ENCODE measurements at regions not wholly inside any gene's neighbourhood (a gene's known extent, or its start where the extent isn't known, plus 50 kb on each side); places are given as distances from the start of the nearest gene placed in this dataset.
"Not testable (repeated sequence)": the region's sequence is repeated elsewhere in the genome, so short reads cannot be mapped to it uniquely, and the experiment has no call there.

DNA sequence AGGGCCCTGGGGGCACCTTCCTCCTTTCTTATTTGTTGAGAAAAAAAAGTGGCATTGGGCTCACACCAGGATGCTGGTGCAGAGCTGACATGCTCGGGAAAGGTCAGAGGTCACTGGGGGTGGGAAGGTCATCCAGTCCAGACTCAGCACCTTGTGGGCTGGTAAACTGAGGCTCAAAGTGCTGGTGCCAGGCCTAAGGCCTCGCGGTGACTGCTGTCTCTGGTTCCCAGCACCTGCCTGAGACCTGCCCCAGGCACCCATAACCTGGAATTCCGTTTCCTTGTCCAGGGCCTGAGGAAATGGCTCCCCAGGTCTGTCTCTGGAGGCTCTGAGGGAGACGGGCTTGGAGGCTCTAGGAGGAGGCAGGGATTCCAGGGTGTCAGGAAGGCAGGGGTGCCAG lies 521.0 kb downstream of the GOLGA6L6 start:
- not testable (repeated sequence) for H2AFZ ChIP-seq (ENCODE audit: low read depth, low read length); H3K9me3 ChIP-seq (ENCODE audit: insufficient read depth, low read length, severe bottlenecking); H3K4me3 ChIP-seq (ENCODE audit: low read depth in 1 of 2, low read length in 2 of 2); H3K36me3 ChIP-seq (ENCODE audit: insufficient read depth, low read length); H3K27ac ChIP-seq (ENCODE audit: low read length); H3K4me2 ChIP-seq (ENCODE audit: insufficient read depth, low read length); H3K27me3 ChIP-seq (ENCODE audit: insufficient read depth, low read length, poor library complexity); H3K9ac ChIP-seq (ENCODE audit: low read depth, low read length); DNase-seq; H4K20me1 ChIP-seq (ENCODE audit: insufficient read depth, low read length); H3K79me2 ChIP-seq (ENCODE audit: insufficient read depth, low read length); ATAC-seq (ENCODE audit: insufficient read depth, low read depth); H3K4me1 ChIP-seq (ENCODE audit: insufficient read depth, low read length)

DNA sequence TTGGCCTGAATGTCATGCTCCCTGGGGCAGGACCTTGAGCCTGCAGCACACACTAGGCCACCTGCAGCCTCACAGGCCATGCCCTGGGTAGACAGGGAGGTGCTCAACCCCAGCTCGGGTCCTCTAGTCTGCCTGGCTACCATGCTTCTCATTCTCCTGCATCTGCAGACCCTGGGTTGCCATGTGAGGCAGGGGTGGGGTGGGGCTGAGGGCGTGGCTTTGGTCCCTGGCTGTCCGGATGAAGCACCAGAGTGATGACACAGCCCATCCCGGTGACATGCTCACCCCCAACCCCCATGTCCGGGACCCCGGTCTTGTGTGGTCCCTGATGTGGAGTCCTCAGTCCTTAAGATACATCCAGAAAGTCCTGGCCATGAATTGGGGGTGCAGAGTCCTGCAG lies 521.8 kb downstream of the GOLGA6L6 start:
- not testable (repeated sequence) for H3K79me2 ChIP-seq (ENCODE audit: insufficient read depth, low read length); H3K9me3 ChIP-seq (ENCODE audit: insufficient read depth, low read length, severe bottlenecking); H3K4me1 ChIP-seq (ENCODE audit: insufficient read depth, low read length); H4K20me1 ChIP-seq (ENCODE audit: insufficient read depth, low read length); H3K4me2 ChIP-seq (ENCODE audit: insufficient read depth, low read length); H3K36me3 ChIP-seq (ENCODE audit: insufficient read depth, low read length); H3K4me3 ChIP-seq (ENCODE audit: low read depth in 1 of 2, low read length in 2 of 2); ATAC-seq (ENCODE audit: insufficient read depth, low read depth); H3K27me3 ChIP-seq (ENCODE audit: insufficient read depth, low read length, poor library complexity); DNase-seq; H3K27ac ChIP-seq (ENCODE audit: low read length); H3K9ac ChIP-seq (ENCODE audit: low read depth, low read length); H2AFZ ChIP-seq (ENCODE audit: low read depth, low read length)

DNA sequence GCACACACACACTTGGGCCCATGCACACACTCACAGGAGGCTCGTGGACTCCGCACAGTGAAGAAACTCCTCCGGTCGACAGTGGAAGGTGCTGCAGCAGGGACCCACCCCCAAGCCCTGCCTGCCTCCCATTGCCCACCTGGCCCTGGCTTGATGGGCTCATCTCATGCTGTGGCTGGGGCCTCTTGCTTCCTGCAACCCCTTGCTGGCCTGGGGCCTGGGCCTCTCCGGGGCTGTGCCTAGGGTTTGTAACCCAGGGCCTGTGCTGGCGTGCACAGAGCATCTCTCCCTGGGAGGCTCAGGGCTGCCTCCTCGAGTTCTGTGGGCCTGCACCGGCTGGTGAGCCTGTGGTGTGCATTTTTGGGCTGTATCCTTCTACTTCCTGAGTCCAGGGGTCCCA lies 524.0 kb downstream of the GOLGA6L6 start:
- not testable (repeated sequence) for DNase-seq; H3K36me3 ChIP-seq (ENCODE audit: insufficient read depth, low read length); H3K27me3 ChIP-seq (ENCODE audit: insufficient read depth, low read length, poor library complexity); H3K9me3 ChIP-seq (ENCODE audit: insufficient read depth, low read length, severe bottlenecking); H3K79me2 ChIP-seq (ENCODE audit: insufficient read depth, low read length); H3K4me2 ChIP-seq (ENCODE audit: insufficient read depth, low read length); H3K4me1 ChIP-seq (ENCODE audit: insufficient read depth, low read length); H3K27ac ChIP-seq (ENCODE audit: low read length); H3K4me3 ChIP-seq (ENCODE audit: low read depth in 1 of 2, low read length in 2 of 2); ATAC-seq (ENCODE audit: insufficient read depth, low read depth); H3K9ac ChIP-seq (ENCODE audit: low read depth, low read length); H2AFZ ChIP-seq (ENCODE audit: low read depth, low read length); H4K20me1 ChIP-seq (ENCODE audit: insufficient read depth, low read length)

GRCh38 chr15:20016941-20017340 lies 524.7 kb downstream of the GOLGA6L6 start:
- H3K4me3 ChIP-seq (ENCODE audit: low read depth in 1 of 2, low read length in 2 of 2); H3K4me2 ChIP-seq (ENCODE audit: insufficient read depth, low read length); DNase-seq; H3K79me2 ChIP-seq (ENCODE audit: insufficient read depth, low read length); H4K20me1 ChIP-seq (ENCODE audit: insufficient read depth, low read length); H3K27me3 ChIP-seq (ENCODE audit: insufficient read depth, low read length, poor library complexity); H3K36me3 ChIP-seq (ENCODE audit: insufficient read depth, low read length); H2AFZ ChIP-seq (ENCODE audit: low read depth, low read length); ATAC-seq (ENCODE audit: insufficient read depth, low read depth); H3K9ac ChIP-seq (ENCODE audit: low read depth, low read length); H3K27ac ChIP-seq (ENCODE audit: low read length); H3K9me3 ChIP-seq (ENCODE audit: insufficient read depth, low read length, severe bottlenecking); H3K4me1 ChIP-seq (ENCODE audit: insufficient read depth, low read length): not testable (repeated sequence)

- H4K20me1 ChIP-seq (ENCODE audit: insufficient read depth, low read length); H2AFZ ChIP-seq (ENCODE audit: low read depth, low read length); H3K9ac ChIP-seq (ENCODE audit: low read depth, low read length); ATAC-seq (ENCODE audit: insufficient read depth, low read depth); DNase-seq; H3K79me2 ChIP-seq (ENCODE audit: insufficient read depth, low read length); H3K9me3 ChIP-seq (ENCODE audit: insufficient read depth, low read length, severe bottlenecking); H3K4me1 ChIP-seq (ENCODE audit: insufficient read depth, low read length); H3K27ac ChIP-seq (ENCODE audit: low read length); H3K4me3 ChIP-seq (ENCODE audit: low read depth in 1 of 2, low read length in 2 of 2); H3K27me3 ChIP-seq (ENCODE audit: insufficient read depth, low read length, poor library complexity); H3K4me2 ChIP-seq (ENCODE audit: insufficient read depth, low read length); H3K36me3 ChIP-seq (ENCODE audit: insufficient read depth, low read length): not testable (repeated sequence)
Observed at GRCh38 chr15:20012837-20013236, 528.8 kb downstream of the GOLGA6L6 start.

GRCh38 chr15:20010759-20011158 lies 530.8 kb downstream of the GOLGA6L6 start:
- not testable (repeated sequence) for H3K4me2 ChIP-seq (ENCODE audit: insufficient read depth, low read length); H3K79me2 ChIP-seq (ENCODE audit: insufficient read depth, low read length); H4K20me1 ChIP-seq (ENCODE audit: insufficient read depth, low read length); H3K27ac ChIP-seq (ENCODE audit: low read length); H3K9ac ChIP-seq (ENCODE audit: low read depth, low read length); H3K9me3 ChIP-seq (ENCODE audit: insufficient read depth, low read length, severe bottlenecking); H3K36me3 ChIP-seq (ENCODE audit: insufficient read depth, low read length); DNase-seq; H3K4me1 ChIP-seq (ENCODE audit: insufficient read depth, low read length); H3K4me3 ChIP-seq (ENCODE audit: low read depth in 1 of 2, low read length in 2 of 2); H2AFZ ChIP-seq (ENCODE audit: low read depth, low read length); H3K27me3 ChIP-seq (ENCODE audit: insufficient read depth, low read length, poor library complexity); ATAC-seq (ENCODE audit: insufficient read depth, low read depth)

DNA sequence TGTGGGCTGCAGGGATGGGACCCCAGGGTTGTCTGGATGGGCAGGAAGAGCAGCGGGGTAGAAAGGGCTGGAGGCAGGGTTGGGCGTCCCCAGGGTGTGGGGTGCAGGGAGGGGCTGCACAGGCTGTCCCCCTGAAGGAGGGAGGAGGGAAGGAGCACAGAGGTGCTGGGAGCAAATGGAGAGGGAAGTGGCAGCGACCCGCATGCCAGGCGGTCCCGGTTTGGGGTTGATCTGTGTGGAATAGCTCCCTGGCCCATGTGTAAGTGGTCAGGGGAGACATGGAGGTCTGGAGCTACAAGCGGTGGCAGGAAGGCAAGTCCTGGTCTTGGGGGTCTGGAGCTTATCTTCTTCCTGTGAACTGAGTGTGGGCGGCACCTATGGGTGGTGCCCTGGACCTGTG lies 532.0 kb downstream of the GOLGA6L6 start:
- H3K79me2 ChIP-seq (ENCODE audit: insufficient read depth, low read length); H3K36me3 ChIP-seq (ENCODE audit: insufficient read depth, low read length); H4K20me1 ChIP-seq (ENCODE audit: insufficient read depth, low read length); H3K27ac ChIP-seq (ENCODE audit: low read length); H2AFZ ChIP-seq (ENCODE audit: low read depth, low read length); H3K4me1 ChIP-seq (ENCODE audit: insufficient read depth, low read length); H3K4me2 ChIP-seq (ENCODE audit: insufficient read depth, low read length); H3K9ac ChIP-seq (ENCODE audit: low read depth, low read length); H3K27me3 ChIP-seq (ENCODE audit: insufficient read depth, low read length, poor library complexity); ATAC-seq (ENCODE audit: insufficient read depth, low read depth); H3K4me3 ChIP-seq (ENCODE audit: low read depth in 1 of 2, low read length in 2 of 2); DNase-seq; H3K9me3 ChIP-seq (ENCODE audit: insufficient read depth, low read length, severe bottlenecking): not testable (repeated sequence)

DNA sequence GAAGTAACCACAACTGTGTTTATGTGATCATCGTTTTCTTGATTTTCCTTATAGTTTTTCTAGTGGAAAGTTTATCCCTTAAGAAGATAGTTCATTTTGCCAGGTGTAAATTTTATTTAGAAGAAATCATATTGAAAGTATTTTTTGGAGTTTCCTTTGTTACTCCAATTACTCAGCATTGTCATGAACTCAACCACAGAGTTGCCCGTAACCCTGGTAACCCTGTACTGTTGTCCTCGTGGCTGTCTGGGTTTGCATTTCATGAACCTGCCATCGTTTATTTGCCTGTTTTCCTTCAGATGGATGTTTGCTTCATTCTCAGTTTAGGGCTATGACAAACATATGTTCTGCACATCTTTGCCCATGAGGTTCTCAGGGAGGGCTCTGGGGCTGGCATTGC lies 534.3 kb downstream of the GOLGA6L6 start:
- not testable (repeated sequence) for H3K9me3 ChIP-seq (ENCODE audit: insufficient read depth, low read length, severe bottlenecking); H3K27me3 ChIP-seq (ENCODE audit: insufficient read depth, low read length, poor library complexity); H3K27ac ChIP-seq (ENCODE audit: low read length); H3K36me3 ChIP-seq (ENCODE audit: insufficient read depth, low read length); H3K79me2 ChIP-seq (ENCODE audit: insufficient read depth, low read length); H3K4me1 ChIP-seq (ENCODE audit: insufficient read depth, low read length); H4K20me1 ChIP-seq (ENCODE audit: insufficient read depth, low read length); H2AFZ ChIP-seq (ENCODE audit: low read depth, low read length); H3K4me2 ChIP-seq (ENCODE audit: insufficient read depth, low read length); H3K4me3 ChIP-seq (ENCODE audit: low read depth in 1 of 2, low read length in 2 of 2); H3K9ac ChIP-seq (ENCODE audit: low read depth, low read length)
- DNase-seq: peak; percentile 36
- peak; percentile 44; the same call in 2 of the 3 replicates for ATAC-seq (ENCODE audit: insufficient read depth, low read depth)

DNA sequence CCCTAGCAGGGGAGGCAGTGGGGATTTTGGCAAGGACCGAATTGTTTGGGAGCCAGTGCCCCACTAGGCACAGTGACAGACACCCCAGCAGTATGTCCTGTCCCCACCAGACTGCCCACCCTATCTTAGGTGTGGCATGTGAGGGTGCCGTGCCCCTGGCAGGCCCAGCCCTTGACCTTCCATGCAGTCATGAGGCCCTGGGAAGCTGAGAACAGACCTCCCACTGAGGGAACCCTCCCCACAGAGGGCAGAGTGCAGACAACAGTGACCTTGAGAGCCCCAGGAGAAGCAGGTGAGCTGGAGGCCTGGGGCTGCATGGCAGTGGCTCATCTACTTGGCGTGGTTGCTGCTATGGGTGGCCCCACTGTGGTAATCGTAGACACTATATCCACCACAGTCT lies 538.1 kb downstream of the GOLGA6L6 start:
- not testable (repeated sequence) for H3K9me3 ChIP-seq (ENCODE audit: insufficient read depth, low read length, severe bottlenecking); H3K9ac ChIP-seq (ENCODE audit: low read depth, low read length); H3K27me3 ChIP-seq (ENCODE audit: insufficient read depth, low read length, poor library complexity); H3K79me2 ChIP-seq (ENCODE audit: insufficient read depth, low read length); H3K27ac ChIP-seq (ENCODE audit: low read length); H3K36me3 ChIP-seq (ENCODE audit: insufficient read depth, low read length); H3K4me3 ChIP-seq (ENCODE audit: low read depth in 1 of 2, low read length in 2 of 2); H3K4me2 ChIP-seq (ENCODE audit: insufficient read depth, low read length); H2AFZ ChIP-seq (ENCODE audit: low read depth, low read length); H4K20me1 ChIP-seq (ENCODE audit: insufficient read depth, low read length)
- DNase-seq (peak; percentile 26), ATAC-seq (ENCODE audit: insufficient read depth, low read depth) (0 out of 3 replicates have a peak, but pooled peaks have one; percentile 21)
- peaks cover 15% of the 10 kb centered on the region for H3K4me1 ChIP-seq (ENCODE audit: insufficient read depth, low read length)

Measured in DND-41 (cell line).